ENCODE measurements at regions not wholly inside any gene's neighbourhood (a gene's known extent, or its start where the extent isn't known, plus 50 kb on each side); places are given as distances from the start of the nearest gene placed in this dataset.
"Not testable (repeated sequence)": the region's sequence is repeated elsewhere in the genome, so short reads cannot be mapped to it uniquely, and the experiment has no call there.

DNA sequence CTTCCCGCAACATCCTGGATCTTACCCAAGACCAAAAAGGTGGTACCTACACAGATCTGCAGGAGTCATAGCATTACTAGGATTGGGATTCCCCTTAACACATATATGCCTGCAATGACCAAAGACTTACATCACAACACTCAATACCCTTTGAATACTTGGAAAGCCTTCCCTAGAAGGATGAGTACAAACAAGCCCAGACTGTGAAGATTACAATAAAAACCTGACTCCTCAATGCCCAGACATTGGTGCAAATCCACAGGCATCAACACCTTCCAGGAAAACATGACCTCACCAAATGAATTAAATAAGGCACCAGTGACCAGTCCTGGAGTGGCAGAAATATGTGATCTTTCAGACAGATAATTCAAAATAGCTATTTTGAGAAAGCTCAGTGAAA, 326.8 kb downstream of the TBL1XR1 start:
- DNase-seq (ENCODE audit: low read depth): no peak

DNA sequence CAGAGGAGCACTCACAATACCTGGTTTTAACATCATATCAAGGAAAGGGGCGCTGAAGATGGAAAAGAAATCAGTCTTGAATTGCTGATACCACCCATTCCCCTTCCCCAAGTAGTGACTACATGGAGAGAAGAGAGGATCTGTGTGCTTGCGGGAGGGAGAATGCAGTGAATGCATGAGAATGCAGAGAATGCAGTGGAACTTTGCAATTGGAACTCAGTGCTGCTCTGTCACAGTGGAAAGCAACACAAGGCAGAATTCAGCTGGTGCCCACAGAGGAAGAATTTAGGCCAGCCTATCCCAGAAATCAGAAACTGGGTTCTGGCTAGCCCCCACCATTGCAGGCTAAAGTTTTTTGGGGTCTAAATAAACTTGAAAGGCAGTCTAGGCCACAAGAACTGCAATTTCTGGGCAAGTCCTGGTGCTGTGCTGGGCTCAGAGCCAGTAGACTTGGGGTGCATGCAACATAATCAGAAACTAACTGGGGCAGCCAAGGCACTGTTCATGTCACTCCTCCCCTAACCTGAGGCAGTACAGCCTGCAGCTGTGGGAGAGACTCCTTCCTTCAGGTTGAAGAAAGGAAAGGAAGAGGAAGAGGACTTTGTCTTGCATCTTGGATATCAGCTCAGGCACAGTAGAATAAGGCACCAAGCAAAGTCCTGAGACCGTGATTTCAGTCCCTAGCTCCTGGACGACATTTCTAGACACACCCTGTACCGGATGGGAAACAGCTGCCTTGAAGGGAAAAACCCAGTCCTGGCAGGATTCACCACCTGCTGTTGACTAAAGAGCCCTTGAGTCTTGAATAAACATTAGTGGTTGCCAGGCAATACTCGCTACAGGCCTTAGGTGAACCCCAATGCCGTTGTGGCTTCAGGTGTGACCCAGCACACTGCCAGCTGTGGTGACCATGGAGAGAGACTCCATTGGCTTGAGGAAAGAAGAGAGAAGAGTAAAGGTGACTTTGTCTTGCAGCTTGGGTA, 329.3 kb downstream of the TBL1XR1 start:
- no peak for DNase-seq (ENCODE audit: low read depth)

DNA sequence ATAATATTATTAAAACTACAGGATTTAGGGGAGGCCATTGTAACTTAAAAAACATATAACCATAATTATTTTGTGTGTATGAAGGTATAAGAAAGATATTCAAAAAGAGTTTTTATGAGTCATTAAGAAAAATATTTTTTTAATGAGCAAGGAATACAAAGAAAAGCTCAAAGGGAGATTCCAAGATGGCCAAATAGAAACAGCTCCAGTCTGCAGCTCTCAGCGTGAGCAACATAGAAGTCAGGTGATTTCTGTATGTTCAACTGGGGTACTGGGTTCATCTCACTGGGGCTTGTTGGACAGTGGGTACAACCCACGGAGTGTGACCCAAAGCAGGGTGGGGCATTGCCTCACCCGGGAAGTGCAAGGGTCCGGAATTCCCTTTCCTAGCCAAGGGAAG, 336.1 kb downstream of the TBL1XR1 start:
- peak; percentile 6 for DNase-seq (ENCODE audit: low read depth)

DNA sequence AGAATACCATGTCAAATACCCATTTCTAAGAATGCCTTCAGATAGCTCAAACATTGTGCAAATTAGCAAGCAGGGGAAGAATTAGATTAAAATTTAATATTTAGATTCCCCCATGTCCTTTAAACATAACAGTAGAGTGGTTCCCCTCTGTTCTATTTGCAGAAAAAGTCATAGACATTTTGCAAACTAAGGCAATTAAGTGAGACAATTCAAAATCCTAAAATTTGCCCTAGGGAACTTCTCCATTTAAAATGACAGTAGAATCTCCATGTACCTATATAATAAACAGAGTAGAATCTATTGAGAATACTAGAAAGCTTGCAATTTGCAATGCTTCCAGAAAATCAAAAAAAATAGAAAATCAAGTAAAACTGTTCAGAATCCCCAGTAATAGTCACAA, 340.6 kb downstream of the TBL1XR1 start:
- DNase-seq (ENCODE audit: low read depth): no peak

DNA sequence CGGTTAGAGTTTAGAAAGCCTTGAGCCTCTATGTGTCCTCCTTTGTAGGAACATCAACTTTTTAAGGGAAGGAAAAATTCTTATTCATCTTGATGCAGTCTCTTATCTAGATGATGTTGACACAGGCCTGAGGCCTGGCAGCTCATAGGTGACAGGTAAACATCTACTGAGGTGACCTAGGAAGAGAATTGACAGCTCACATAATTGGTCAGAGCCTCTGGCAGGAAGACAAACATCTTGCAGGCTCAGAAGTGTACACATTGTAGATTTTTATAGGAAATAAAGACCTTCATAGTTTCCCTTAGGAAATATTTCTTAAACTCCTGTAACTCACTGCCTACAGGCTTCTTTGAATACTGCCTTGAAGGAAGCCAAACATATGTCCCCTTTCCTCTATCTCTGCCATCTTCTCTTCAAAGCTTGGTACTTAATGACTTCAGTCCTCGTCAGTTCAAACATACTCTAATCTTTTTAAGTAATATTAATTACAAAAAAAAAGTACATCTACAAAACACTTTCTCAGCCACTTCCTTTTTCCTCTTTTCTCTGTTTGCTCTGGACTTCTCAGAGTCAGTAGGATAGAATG, 341.3 kb downstream of the TBL1XR1 start:
- no peak for DNase-seq (ENCODE audit: low read depth)

DNA sequence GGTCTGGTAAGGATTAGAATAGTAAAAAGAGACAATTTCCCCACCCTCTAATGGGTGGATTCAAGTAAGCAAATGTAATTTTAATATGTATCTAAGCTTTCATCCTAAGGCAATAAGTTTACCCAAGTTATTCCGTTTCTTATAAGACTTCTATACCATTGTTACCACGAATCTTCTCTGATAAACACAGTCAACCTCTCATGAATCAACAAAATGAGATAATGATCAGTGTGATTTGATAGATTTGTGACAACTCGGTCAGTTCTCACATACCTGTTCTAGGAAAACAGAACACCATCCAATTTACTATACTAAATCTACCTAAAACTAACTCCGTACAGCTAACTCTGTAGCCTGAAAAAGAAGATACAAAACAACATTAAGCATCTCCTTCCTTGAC, 342.1 kb downstream of the TBL1XR1 start:
- no peak for DNase-seq (ENCODE audit: low read depth)

DNA sequence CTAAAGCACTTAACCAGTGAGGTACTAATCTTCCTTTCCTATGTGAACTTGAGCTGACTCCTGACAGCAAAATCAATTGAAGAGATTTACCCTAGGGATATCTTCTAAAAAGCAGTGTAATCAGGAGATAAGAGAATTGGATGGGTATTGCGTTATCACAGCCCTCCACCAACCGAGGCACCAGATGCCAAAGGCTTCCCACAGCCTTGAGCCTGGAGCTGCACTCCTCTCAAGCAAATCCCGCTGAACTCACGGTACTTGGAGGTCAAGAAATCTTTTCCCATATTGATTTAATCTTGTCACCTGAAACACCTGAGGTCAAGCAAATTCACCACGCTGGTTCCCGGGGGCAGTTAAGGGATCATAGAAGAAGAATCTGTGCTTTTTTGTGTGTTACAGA, 346.8 kb downstream of the TBL1XR1 start:
- DNase-seq (ENCODE audit: low read depth): no peak

DNA sequence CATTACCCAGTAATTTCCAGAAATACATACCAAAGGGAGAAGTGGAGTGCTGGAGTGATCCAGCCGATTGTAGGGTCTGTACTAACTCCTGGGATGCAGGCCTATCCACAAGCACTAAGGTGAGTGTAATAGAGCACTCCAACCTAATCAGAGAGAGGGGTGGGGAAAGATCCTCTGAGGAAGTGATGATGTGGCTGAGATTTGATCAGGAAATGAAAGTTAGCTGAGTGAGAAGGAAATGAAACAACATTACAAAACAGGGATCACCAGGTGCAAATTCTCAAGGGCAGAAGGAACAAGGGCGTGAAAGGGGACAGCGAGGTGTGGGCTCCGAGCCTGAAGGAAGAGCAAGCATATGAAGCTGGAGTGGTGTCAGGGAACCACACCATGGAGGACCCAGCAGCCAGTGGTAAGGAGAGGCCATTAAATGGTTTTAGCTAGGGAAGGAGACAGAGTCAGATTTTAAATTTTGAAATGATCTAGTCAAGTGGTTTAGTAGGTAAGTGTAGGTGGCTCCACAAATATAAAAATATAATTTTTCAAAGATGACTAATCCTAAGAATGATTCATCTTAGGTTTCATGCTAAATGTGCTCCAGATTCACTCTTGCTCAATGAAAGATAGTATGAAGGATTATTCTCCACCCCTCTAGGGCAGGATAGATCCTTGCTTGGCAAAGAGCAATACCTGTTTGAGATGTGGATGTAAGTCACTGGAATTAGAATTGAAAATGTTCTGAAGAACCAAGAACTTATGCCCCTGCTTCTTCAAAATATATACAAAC, 348.7 kb downstream of the TBL1XR1 start:
- DNase-seq (ENCODE audit: low read depth): peak; percentile 51

DNA sequence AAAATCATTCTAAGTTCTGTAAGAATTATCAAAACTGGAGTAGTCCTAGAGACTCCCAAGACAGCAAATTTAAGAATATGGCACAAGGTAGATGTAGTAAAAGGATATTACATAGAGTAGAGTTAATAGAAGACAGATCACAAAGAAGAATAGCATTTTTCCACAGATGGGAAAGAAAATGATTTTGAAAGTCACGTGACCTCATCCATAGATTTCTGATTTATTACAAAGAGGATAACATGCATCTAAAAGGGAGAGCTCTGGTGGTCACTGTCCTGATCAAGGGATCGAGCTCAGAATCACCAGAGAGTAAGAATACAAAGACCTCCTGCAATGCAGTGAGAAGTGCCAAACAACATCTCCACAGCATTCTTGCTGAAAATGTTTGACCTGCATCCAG, 354.4 kb downstream of the TBL1XR1 start:
- no peak for DNase-seq (ENCODE audit: low read depth)

DNA sequence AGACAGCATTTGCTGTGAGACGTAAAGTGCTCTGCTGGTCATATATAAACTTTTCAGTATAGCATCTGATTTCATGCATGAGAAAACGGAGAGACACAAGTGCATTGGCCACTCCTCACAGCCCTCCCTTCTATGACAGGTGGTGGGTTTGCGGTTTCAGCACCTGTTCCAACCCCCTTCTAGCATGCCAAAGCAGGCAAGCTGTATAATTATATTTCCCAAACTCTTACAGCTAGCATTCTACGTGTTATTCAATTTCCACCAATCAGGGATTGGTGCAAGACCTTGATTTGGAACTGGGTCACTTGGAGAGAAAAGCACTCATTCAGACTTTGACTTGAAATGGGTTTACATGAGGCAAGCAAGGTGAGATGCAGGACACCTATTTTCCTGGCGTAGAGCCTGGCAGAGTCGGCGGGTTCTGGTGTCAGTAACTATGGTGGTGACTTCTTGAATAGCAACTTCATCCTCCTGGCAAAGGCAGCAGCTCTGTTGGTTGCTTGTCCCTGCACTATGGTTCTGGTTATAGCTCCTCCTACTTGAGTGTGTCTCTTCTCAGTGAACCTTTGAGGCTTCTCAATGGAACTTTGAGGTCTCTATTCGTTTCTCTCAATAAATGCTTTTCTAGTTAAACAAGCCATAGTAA, 356.5 kb downstream of the TBL1XR1 start:
- no peak for DNase-seq (ENCODE audit: low read depth)

DNA sequence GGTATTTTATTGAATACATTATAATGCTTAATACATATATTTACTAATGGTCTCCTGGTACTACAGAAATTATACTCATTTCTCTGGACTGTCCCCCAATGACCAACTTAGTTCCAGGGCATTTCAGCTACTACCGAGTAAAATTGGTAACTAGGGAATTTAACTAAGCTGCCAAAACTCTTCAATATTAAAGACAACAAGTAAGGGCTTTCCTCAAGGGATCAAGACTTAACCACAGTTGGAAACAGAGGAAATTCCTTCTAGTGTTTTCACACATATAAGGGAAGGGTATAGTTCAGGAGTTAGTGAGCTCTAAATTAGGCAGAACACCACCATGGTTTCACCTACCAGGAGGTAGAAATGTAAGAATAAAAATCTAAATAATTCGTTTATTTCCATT, 357.4 kb downstream of the TBL1XR1 start:
- no peak for DNase-seq (ENCODE audit: low read depth)

DNA sequence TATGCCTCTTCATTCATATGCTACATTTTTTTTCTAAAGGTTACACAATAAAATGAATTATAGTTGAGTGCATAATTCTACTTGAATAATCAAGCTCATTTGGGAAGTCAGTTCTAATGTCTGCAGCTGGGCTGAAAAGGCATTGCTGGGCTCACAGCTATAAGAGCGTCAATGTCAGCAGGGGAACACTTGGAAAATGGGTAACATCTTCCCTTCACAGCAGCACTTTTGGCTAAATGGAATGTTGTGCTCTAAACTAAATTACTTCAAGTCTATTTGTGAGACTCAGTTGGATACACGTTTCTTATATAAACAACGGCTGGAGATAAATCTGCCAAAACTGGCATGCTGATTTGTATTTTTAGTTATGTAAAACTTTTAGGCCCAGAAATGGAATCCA, 357.8 kb downstream of the TBL1XR1 start:
- DNase-seq (ENCODE audit: low read depth): no peak

DNA sequence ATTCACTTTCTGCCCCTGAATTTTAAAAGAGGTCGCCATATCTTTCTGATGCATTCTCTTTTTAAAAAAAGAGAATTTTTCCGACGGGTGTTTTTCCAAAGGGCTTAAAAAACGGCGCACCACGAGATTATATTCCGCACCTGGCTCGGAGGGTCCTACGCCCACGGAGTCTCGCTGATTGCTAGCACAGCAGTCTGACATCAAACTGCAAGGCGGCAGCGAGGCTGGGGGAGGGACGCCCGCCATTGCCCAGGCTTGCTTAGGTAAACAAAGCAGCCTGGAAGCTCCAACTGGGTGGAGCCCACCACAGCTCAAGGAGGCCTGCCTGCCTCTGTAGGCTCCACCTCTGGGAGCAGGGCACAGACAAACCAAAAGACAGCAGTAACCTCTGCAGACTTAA, 370.0 kb downstream of the TBL1XR1 start:
- DNase-seq (ENCODE audit: low read depth): not testable (repeated sequence)

DNA sequence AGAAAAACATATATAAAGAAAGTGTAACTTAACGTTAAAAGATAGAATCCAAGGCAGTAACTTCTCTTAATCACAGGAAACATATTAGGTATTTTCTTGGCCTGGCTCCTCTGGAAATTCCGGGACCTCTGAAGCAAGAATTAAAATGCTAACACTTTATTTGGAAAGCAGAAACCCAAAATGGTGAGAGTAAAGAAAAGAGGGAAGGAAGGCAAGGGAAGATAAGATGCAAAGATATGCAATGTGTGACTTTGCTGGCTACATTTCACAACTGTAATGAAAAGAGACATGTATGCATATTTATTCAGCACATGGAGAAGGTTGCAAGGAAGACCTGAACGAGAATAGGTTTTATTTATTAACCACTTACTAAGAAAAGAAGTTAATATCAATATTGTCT, 372.5 kb downstream of the TBL1XR1 start:
- no peak for DNase-seq (ENCODE audit: low read depth)

DNA sequence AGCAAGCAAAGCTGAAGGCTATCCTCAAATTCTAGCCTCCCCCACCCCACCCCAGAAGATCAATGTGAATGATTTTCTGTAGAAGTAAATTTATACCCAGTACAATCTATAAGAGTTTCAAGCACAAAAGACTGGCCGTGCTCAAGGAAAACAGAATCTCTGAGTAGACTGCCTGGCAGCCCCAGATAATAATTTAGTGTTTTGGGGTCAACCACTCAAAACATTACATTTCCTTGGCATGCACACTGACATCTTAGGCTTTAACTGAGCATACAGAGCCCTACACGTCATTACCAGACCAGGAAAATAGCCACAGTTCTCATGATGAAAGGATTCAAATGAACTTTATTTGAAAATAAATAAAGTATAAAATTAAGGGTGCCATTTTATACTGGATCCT, 376.5 kb downstream of the TBL1XR1 start:
- no peak for DNase-seq (ENCODE audit: low read depth)

DNA sequence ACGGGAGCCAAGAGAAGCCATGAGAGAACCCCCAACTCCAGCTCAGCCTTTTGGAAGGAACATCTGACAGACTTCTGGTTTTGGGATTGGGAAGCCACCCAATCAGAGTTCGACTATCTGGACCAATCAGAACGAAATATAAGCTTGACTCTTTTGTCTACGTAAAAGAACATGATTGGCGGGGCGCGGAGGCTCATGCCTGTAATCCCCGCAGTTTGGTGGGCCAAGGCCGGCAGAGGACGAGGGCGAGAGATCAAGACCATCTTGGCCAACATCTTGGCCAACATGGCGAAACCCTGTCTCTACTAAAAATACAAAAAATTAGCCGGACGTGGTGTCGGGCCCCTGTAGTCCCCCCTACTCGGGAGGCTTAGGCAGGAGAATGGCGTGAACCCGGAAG, 380.3 kb downstream of the TBL1XR1 start:
- no peak for DNase-seq (ENCODE audit: low read depth)

DNA sequence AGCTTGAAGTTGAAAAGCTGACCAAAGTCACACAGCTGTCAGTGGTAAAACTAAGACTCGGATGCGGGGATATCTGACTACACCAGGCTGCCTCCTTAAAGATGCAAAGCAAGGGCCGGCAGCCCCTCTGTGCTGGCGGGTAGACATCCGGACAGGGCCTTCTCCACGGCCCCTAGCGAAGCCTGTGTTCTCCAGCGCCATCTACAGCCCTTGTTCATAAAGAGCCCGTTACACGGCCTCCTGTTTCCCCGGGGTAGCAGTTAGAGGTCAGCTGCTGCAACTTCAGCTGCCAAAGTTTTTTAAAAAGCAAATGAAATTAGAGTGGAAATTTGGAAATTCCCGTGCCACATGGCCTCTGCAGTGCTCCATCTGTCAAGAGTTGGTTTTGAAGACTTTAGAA, 383.0 kb downstream of the TBL1XR1 start:
- peak; percentile 55 for DNase-seq (ENCODE audit: low read depth)

DNA sequence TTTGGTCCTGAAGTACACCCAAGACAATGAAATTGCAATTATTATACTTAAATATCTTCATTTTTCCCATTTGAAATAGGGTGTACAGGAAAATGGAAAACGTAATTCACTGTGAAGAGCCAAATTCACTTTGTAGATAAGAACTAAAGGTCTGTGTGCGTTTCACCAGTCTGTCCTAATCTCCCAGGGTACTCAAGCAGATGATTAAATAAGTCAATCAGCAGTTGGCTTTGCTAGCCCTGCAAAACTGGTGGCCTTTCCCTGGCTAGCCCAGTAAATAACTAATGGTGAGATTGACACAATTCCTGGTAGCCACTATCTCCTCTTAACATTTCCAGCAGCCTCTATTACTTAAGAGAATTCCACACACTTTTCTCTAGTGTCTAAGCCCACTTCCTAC, 389.3 kb downstream of the TBL1XR1 start:
- DNase-seq (ENCODE audit: low read depth): no peak

DNA sequence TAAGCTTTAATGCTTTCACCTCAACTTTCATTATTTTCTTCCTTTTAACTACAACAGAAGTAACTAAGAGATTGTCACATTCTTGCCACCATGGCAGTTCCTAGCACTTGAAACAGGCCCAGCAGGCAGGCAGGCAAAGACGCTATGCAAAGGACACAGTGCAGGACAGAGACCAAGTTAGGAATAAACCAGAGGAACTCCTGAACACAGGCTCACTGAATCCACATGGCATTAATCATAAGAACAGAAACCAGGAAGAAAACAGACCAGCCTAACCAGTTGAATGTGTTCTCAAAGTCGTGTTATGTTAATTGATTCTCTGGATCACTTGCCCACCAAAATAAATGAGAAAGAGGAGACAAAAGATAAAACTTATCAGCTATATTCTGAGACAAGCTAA, 397.6 kb downstream of the TBL1XR1 start:
- no peak for DNase-seq (ENCODE audit: low read depth)

DNA sequence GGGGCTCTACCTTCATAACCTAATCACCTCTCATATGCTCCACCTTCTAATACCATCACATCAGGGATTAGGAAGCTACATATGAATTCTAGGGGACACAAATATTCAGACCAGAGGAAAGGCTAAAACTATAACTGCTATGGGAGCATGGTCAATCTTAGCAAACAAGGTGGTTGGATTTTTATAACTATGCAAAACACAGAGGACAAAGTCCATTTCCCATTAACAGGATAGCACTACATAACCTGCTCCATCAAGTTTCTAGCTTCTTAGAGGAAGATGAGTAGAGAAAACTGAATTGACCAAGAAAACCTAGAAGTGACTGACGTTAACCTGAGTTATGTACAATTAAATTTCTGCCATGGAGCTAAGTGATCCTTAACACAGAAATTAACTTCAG, 398.6 kb downstream of the TBL1XR1 start:
- DNase-seq (ENCODE audit: low read depth): no peak

DNA sequence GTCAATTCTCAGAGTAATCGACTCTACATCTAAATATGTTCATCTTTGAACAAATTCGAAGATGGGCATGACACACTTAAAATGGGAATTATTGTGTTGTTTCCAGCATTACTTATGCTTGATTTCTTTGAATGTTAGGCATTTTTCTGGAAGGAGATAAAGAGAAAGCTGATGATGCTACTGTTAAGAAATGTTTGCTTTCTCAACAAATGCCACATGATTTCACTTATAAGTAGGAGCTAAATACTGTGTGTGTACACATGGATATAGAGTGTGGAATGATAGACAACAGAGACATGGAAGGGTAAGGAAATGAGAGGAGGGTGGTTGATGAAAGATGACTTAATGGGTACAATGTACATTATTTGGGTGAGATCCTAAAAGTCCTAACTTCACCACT, 400.9 kb downstream of the TBL1XR1 start:
- DNase-seq (ENCODE audit: low read depth): peak; percentile 56

DNA sequence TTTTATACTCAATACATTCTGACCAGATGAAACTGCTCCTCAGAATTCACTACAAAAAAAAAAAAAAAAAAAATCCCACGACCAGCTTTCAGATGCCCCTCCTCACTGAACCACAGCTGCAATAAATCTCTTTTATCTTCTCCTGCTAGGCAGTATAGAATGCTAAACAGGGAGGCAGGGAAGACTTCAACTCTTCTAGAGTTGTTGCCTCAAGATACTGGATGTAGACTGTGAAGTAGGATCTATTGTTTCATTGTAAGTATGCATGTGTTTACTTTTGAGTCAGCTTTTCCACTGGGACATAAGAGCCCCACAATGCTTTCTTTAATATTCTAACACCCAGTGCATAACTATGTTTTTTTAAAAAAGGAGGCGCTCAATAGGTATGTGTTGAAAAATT, 401.4 kb downstream of the TBL1XR1 start:
- no peak for DNase-seq (ENCODE audit: low read depth)

Measured in iris pigment epithelial cell (primary cell).